ENCODE measurements at regions not wholly inside any gene's neighbourhood (a gene's known extent, or its start where the extent isn't known, plus 50 kb on each side); places are given as distances from the start of the nearest gene placed in this dataset.
"Not testable (repeated sequence)": the region's sequence is repeated elsewhere in the genome, so short reads cannot be mapped to it uniquely, and the experiment has no call there.

DNA sequence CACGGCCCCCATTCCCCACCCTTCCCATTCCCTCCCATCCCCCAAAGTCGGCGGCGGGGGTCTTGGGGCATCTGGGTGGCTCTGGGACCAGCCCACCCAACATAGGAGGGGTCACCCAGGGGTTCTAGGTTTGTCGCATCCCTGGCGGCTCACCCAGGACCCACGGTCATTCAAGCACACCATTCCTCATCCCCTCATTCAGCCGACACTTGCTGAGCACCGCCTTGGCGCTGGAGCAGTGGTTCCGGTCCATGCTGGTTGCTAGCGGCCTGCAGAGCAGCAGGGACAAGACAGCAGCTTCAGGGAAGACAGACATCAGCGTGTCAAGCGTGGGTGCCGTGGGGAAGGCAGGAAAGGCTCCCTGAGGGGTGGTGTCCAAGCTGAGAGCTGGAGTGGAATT is 50.5 kb upstream of the OTOS start:
- DNase-seq, result no peak

- no peak for DNase-seq
Observed at GRCh38 chr2:240192661-240193060, 52.2 kb upstream of the OTOS start.

DNA sequence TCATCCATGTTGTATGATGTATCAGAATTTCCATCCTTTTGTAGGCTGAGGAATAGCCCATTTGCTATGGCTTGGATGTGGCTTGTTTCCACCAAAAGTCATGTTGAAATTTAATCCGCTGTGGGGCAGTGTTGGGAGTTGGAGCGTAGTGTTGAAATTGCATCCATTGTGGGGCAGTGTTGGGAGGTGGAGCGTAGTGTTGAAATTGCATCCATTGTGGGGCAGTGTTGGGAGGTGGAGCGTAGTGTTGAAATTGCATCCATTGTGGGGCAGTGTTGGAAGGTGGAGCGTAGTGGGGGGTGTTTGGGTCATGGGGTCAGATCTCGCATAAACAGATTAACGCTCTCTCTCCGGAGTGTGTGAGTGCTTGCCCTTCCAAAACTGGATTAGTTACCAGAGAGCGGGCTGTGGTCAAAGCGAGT is 53.9 kb upstream of the OTOS start:
- not testable (repeated sequence) for DNase-seq

DNA sequence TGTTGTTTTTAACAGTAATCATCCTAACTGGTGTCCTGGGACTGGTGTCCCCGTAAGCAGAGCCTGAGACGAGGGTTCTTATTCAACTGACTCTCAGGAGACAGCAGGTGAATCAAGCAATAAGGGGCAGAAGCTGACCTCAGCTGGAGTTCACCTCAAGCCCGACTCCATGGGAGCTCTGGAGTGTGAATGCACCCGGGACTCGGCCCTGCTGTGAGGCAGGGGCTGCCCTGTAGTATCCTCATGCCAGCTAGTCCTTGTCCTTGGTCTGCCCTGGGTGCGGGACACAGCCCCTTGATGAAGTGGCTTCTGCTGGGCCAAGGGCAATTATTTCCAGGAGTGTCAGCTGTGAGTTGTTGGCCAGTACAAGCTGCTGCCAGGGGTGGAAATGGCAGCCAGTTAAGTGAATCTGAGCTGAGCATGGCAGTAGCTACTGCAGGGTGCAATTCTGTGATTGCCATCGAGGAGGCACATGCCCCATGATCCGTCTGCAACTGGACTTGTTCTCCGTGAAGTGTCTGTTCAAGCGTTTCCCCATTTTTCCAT is 54.9 kb upstream of the OTOS start:
- no peak for DNase-seq

DNA sequence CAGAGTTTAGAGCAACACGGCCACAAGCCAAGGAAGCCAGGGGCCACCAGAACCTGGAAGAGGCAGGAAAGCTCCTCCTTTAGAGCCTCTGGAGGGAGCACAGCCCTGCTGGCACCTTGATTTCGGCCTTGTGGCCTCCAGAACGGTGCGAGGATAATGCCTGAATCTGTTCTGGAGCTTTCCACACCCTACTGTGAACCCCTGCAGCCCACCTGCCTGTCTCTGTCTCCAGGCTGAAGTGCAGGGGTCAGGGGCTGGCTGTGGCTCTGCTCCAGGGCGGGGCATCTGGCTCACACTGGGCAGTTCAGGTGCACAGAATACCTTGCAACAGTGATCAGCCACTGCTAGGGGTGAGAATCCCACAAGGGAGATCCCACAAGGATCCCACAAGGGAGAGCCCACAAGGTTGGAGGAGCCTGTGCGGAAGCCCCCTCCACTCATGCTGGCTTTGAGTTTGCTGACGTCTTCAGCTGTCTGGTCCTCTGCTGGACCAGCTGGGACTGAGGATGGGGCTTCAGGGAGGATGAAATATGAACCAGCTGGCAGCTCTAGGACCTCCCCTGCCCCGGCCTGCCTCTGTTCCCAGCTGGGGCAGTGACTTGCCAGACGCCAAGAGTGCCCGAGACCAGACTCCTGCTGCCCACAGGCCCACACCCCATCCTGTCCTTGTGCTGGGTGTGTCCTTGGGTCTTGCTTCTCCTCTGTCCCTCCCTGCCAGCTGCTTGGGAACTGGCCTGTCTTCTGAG is 56.4 kb upstream of the OTOS start:
- no peak for DNase-seq

GRCh38 chr2:240197462-240198139 is 57.1 kb upstream of the OTOS start:
- no peak for DNase-seq

DNA sequence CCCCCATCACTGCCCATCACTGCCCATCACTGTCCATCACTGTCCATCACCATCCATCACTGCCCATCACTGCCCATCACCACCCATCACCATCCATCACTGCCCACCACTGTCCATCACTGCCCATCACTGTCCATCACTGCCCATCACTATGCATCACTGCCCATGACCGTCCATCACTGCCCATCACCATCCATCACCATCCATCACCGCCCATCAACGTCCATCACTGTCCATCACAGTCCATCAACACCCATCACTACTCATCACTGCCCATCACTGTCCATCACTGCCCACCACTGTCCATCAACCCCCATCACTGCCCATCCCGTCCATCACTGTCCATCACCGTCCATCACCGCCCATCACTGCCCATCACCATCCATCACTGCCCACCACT is 57.8 kb upstream of the OTOS start:
- DNase-seq, result no peak

DNA sequence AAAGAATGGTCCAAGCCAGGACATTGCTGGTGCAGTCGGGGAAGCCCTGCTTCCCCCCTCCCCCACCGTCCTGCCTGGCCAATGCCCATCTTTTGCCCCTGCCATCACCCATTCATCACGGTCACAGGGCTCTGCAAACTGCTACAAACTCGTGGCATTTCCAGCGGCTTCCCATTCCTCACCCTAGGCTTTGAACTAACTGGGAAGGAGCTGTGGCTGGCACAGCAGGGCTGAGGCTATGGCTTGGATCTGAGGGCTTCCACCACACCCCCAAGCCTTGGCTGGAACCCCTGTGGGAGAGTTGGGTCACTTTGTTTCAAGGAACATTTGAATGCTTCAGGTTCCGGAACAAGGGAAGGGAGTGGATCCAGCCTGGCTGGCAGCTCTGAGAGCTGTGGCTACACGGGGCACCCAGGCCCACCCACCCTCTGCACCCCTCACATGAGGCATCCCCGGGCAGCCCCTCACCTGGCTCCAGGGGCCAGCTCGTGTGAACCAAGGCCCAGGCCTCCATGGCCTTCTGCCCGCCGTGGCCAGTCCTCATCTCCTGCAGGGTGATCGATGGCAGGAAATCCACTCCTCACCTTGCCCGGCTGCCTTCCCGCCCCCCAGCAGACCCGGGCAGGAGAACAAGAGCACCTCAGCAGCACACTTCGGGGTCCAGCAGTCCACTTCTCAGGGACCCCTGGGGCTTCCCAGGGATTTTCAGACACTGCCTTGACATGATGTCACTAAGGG is 58.8 kb upstream of the OTOS start:
- DNase-seq, result no peak

GRCh38 chr2:240200230-240201051 is 60.0 kb upstream of the OTOS start:
- DNase-seq, result no peak

GRCh38 chr2:240201866-240202265 is 61.4 kb upstream of the OTOS start:
- DNase-seq, result no peak

GRCh38 chr2:240202586-240202985 is 62.1 kb upstream of the OTOS start:
- DNase-seq, result no peak

GRCh38 chr2:240203031-240203787 is 62.8 kb upstream of the OTOS start:
- DNase-seq, result no peak

DNA sequence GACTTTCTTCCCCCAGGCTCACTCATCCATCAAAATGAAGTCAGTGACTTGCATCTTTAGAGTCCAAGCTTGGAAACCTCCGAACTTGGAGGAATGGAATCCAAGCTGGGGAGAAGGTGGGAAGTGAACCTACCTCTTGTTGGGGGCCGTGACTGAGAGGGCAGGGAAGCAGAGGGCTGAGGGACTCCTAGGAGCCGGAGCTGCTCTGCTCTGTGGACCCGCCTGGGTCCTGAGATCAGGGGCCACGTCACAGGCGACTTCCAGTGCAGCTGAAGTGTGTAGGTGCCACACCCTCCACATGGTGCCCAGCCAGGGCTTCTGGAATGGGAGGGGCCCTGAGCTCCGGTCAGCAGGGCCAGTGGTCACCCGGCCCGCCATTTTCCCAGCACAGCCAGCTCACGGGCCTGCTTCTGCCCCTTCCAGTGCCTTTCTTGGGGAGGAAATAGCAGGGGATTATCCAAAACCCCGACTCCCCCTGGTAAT is 63.4 kb upstream of the OTOS start:
- DNase-seq, result no peak

DNA sequence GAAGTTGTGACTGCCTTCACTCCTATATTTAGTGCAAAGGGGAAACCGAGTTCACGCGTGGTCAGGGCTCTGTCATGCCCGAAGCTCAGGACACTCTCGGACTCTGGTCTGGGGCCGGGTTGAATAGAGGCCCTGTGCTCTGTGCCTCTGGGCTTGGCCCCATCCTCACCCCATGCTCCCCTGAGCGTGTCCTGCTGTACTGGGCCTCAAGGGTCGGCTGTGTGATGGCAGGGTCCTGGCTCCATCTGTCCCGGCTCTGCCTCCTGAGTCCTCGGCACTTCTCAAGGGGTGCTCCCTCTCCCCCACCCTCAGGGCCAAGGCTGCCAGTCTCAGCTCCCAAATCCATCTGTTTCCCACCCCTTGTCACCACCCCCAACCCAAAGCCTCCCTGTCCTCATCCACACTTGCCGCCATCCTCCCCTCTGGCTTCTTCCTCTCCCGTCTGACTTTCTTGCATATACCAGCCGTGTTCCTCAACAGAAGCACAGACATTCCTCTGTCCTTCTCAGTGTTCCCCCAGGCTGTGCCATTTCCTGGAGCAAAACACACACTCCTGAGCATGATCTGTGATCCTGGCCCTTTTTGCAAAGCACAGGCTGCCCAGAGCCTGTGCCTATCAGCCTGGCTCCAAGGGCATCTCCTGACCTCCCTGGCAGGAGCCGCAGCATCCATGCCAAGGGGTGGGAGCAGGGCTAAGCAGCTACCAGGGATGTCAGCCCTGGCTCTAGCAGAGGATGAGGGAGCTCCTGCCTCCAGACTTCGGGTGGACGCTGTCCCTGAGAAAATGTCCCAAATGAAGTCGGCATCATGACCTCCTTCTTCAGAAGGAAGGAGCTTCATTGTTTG is 64.2 kb upstream of the OTOS start:
- DNase-seq, result no peak

- DNase-seq, result no peak
Observed at GRCh38 chr2:240205348-240205747, 64.9 kb upstream of the OTOS start.

DNA sequence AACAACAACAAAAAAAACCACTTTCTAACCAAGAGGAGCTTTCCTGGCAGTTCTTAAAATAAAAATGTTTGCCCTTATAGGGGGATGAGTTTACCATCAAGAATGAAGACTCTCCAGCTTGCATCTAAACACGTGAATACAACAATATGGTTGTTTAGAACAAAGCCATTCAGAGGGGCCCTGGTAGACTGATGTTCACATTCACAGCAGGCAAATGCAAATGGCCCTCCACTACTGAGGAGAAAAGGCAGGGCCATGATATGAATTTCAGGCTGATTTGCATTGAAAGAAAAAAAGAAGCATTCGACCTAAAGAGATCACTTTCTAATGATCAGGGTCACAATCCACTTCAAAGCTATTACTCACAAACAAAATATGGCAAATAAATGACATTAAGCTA is 65.3 kb upstream of the OTOS start:
- no peak for DNase-seq

DNA sequence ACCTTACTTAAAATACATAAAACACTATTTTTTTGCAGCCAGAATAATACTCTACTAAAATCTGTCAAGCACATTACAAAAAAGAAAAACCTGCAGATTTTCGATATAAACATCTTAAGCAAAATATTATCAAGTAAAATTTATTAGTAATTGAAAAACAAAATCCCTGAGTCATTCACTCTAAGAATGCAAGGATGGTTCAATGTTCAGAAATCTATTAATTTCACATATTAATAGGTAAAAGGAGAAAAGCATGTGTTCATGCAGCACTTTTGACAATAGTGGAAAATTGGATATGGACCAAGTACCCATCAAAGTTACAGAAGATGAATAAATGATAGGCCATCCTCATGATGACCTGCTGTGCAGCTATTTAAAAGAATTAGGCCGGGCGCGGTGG is 66.2 kb upstream of the OTOS start:
- no peak for DNase-seq

- DNase-seq, result no peak
Observed at GRCh38 chr2:240207661-240208060, 67.2 kb upstream of the OTOS start.

DNA sequence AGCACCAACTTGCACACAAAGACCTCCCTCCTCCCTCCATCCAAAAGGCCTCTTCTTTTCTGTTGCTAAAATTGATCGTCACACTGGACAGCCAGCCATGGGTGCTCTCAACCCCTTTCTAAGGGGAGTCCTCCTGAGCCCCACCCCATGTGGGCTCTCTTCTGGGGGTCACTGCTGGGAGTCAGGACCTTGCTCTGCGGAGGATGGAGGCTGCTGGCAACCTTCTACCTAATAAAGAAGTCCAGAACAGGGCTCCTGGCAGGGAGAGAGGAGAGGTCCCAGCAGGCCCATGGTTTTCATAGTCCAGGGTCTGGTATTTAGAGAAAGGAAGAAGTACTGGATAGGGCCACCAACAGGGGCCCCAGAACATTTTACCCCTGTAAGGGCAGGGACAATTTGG is 67.6 kb upstream of the OTOS start:
- no peak for DNase-seq

GRCh38 chr2:240208631-240209211 is 68.3 kb upstream of the OTOS start:
- DNase-seq, result no peak

GRCh38 chr2:240209493-240209892 is 69.0 kb upstream of the OTOS start:
- DNase-seq, result no peak
